Epithelial cell of esophagus (primary cell): ENCODE measurements at regions not wholly inside any gene's neighbourhood (a gene's known extent, or its start where the extent isn't known, plus 50 kb on each side); places are given as distances from the start of the nearest gene placed in this dataset.

Source experiments
- DNase-seq: peaks from one replicate; pipeline ENCODE4 v3.0.0; 2010; ENCODE audit warnings: low read depth
- H3K4me3 ChIP-seq: 2 replicates; pipeline ENCODE4 v1.5.1; 2011; ENCODE audit warnings: mild to moderate bottlenecking, low read length, control low read depth
- CTCF ChIP-seq: IDR thresholded peaks from 2 replicates; pipeline ENCODE4 v1.5.1; 2011; ENCODE audit warnings: low read depth, mild to moderate bottlenecking, low read length, control low read depth, inconsistent platforms; ENCODE audit not compliant: insufficient read depth; ENCODE audit errors: missing control alignments

- TF ChIP-seq CTCF: no peak
Observed at GRCh38 chr5:8825139-8825757, 720.6 kb downstream of the SEMA5A start.

GRCh38 chr5:8826508-8826907 lies 719.4 kb downstream of the SEMA5A start:
- peak; percentile 33 for DNase-seq
- H3K4me3 ChIP-seq: no peak overlapping the region
- no peak for TF ChIP-seq CTCF

More at GRCh38 chr5:8825139-8825757, 720.6 kb downstream of the SEMA5A start:
- H3K4me3 ChIP-seq: no peak overlapping the region
- DNase-seq: no peak

GRCh38 chr5:8827696-8828095 lies 718.2 kb downstream of the SEMA5A start:
- no peak for TF ChIP-seq CTCF
- H3K4me3 ChIP-seq: no peak overlapping the region
- no peak for DNase-seq

GRCh38 chr5:8828596-8829322 lies 717.1 kb downstream of the SEMA5A start:
- DNase-seq: no peak
- TF ChIP-seq CTCF: no peak
- H3K4me3 ChIP-seq: no peak overlapping the region

GRCh38 chr5:8829323-8830029 lies 716.4 kb downstream of the SEMA5A start:
- H3K4me3 ChIP-seq: no peak overlapping the region
- peak; percentile 98 for DNase-seq
- no peak for TF ChIP-seq CTCF

- TF ChIP-seq CTCF: no peak
- H3K4me3 ChIP-seq: no peak overlapping the region
- DNase-seq: no peak
Observed at GRCh38 chr5:8831251-8831650, 714.6 kb downstream of the SEMA5A start.
